AG10803 (cell line): ENCODE measurements at regions not wholly inside any gene's neighbourhood (a gene's known extent, or its start where the extent isn't known, plus 50 kb on each side); places are given as distances from the start of the nearest gene placed in this dataset.

Experiments
- DNase-seq: peaks from one replicate; pipeline ENCODE4 v3.0.0; 2010; ENCODE audit warnings: low read depth
- H3K4me3 ChIP-seq: 2 replicates; pipeline ENCODE4 v1.5.1; 2011; ENCODE audit warnings: mild to moderate bottlenecking, low read length, control low read depth
- CTCF ChIP-seq: conservative IDR thresholded peaks from 2 replicates; pipeline ENCODE4 v1.5.1; 2011; ENCODE audit warnings: mild to moderate bottlenecking, low read length, control low read depth, inconsistent platforms

DNA sequence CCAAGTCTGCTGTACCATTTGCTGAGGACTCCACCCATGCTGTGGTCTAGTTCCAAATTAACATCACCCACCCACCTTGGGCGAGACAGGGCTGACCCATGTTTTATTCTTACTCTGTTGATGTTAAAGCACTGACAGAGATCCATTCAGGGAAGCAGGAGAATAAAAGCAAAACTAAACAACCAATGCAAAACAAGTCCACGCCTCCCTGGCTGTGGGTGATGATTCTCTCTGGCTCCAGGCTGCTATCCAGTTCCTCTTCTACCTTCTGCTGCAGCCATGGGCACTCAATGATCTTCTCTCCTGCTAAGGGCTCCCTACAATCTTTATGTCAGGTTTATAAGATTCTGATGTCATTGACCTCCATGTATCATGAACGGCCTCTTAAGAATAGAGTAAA lies 786.6 kb upstream of the ID2 start:
- H3K4me3 ChIP-seq: no peak overlapping the region
- TF ChIP-seq CTCF: no peak
- DNase-seq: no peak

GRCh38 chr2:7896940-7897487 lies 784.8 kb upstream of the ID2 start:
- TF ChIP-seq CTCF: no peak
- H3K4me3 ChIP-seq: no peak overlapping the region
- no peak for DNase-seq

DNA sequence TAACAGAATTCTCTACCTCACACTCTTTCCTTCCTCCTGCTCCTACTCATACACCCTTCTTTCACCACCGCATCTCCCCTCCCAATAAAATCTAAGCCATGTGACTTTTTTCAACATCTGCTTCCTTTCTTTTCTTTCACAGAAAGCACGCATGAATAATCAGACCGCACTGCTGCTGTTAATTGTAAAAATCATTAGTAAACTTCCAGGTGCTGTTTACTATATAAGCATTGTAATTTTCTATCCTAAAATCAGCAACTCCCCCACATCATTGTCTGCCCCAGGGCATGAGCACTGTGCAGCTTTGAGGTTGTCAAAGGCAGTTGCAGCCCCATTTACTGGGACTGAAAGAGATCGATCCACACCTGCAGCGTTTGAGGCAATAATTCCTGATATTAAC lies 782.6 kb upstream of the ID2 start:
- H3K4me3 ChIP-seq: no peak overlapping the region
- DNase-seq: no peak
- TF ChIP-seq CTCF: no peak

- no peak for DNase-seq
- no peak for TF ChIP-seq CTCF
- H3K4me3 ChIP-seq: no peak overlapping the region
These were observed 781.9 kb upstream of the ID2 start for GRCh38 chr2:7899923-7900322.

GRCh38 chr2:7900593-7900992 lies 781.3 kb upstream of the ID2 start:
- TF ChIP-seq CTCF: no peak
- no peak overlapping the region for H3K4me3 ChIP-seq
- DNase-seq: peak; percentile 21

DNA sequence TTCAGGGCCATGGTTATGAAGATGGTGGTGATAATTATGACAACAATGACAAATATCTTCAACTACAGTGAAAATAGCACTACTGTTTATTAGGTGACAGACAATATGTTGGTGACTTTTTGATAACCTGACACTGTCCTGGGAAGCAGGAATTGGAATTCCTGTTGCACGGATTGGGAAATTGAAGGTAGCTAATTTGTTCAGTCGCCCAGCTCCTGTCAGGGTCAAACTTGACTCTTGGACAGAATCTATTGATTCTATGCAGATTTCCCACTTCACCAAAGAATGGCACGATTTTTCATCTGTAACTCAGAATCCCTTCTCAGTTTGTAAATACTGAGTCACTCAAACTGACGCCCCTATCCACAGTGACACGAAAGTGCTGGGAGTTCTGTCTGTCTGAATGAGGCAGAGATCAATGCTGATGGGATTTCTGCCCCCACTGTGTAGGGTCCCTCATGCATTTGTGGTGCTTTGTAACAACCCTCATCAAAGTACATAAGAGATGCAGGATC lies 779.5 kb upstream of the ID2 start:
- no peak overlapping the region for H3K4me3 ChIP-seq
- no peak for DNase-seq
- no peak for TF ChIP-seq CTCF

- H3K4me3 ChIP-seq: no peak overlapping the region
- TF ChIP-seq CTCF: no peak
- no peak for DNase-seq
These were observed 777.5 kb upstream of the ID2 start for GRCh38 chr2:7904319-7904718.
